GM21737 (cell line): ENCODE measurements at regions not wholly inside any gene's neighbourhood (a gene's known extent, or its start where the extent isn't known, plus 50 kb on each side); places are given as distances from the start of the nearest gene placed in this dataset.
"Not testable (repeated sequence)": the region's sequence is repeated elsewhere in the genome, so short reads cannot be mapped to it uniquely, and the experiment has no call there.

Experiments
- ATAC-seq: cut with Tn5 transposase; IDR thresholded peaks from one replicate; pipeline ENCODE4 v1.9.1; 2021; ENCODE audit warnings: mild to moderate bottlenecking, moderate library complexity; ENCODE audit not compliant: unreplicated experiment

DNA sequence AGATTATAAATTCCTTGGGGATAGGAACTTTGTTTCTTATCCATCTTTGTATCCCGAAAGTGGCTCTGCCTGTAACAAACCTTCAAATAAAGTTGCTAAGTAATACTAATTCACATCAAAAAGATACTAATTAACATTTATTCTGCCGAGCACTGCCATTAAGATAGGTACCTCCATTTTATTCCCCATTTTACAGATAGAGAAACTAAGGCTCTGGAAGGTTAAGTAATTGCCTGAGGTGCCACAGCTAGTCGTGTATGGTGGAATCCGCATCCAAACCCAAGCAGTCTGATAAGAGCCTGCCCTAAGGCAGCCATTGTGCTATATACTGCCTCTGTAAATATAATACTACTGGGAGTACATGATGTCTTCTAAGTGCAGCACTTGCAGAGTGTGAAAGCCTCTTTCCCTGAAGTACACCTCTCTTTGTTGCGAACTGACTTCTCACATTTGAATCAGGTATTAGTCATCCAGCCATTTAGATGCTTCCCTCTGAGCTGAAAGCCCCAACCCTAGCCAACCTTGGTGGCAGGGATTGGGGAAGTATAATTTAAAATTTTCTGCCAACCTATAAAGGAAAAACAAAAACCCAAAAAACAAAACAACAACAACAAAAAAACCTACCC lies 78.5 kb upstream of the CHD2 start:
- ATAC-seq, result no peak

- no peak for ATAC-seq
Measured at GRCh38 chr15:92822216-92823144, 77.6 kb upstream of the CHD2 start.

- no peak for ATAC-seq
Measured at GRCh38 chr15:92825985-92826384, 74.1 kb upstream of the CHD2 start.

GRCh38 chr15:92827991-92828390 lies 72.1 kb upstream of the CHD2 start:
- not testable (repeated sequence) for ATAC-seq

DNA sequence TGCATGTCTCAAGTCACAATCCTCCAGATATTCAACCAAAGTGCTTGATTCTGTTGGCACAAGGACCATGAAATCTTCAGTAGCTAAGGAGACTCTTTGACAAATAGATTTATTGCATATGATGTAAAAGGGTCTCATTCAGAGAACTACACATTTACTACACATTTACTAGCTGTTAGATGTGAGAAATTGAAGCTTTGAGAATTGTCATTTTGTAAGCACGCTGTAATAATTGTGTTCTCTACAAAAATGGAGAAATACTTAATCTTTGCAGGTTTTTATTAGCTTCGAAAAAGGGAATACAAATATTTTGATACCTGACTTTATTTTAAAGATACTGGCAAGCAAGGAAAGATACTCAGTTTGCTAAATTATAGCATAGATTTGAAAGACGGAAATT lies 70.2 kb upstream of the CHD2 start:
- ATAC-seq, result no peak

- ATAC-seq, result no peak
Measured at GRCh38 chr15:92831336-92831654, 68.8 kb upstream of the CHD2 start.

GRCh38 chr15:92831655-92832328 lies 68.3 kb upstream of the CHD2 start:
- peak; percentile 97 for ATAC-seq

DNA sequence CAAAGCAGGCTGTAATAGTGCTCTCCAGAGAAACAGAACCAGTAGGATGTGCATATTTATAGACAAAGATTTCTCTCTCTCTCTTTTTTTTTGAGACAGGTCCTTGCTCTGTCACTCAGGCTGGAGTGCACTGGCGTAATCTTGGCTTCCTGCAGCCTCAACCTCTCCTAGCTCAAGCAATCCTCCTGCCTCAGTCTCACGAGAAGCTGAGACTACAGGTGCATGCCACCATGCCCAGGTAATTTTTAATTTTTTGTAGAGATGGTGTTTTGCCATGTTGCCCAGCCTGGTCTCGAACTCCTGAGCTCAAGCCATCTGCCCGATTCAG lies 67.1 kb upstream of the CHD2 start:
- no peak for ATAC-seq

DNA sequence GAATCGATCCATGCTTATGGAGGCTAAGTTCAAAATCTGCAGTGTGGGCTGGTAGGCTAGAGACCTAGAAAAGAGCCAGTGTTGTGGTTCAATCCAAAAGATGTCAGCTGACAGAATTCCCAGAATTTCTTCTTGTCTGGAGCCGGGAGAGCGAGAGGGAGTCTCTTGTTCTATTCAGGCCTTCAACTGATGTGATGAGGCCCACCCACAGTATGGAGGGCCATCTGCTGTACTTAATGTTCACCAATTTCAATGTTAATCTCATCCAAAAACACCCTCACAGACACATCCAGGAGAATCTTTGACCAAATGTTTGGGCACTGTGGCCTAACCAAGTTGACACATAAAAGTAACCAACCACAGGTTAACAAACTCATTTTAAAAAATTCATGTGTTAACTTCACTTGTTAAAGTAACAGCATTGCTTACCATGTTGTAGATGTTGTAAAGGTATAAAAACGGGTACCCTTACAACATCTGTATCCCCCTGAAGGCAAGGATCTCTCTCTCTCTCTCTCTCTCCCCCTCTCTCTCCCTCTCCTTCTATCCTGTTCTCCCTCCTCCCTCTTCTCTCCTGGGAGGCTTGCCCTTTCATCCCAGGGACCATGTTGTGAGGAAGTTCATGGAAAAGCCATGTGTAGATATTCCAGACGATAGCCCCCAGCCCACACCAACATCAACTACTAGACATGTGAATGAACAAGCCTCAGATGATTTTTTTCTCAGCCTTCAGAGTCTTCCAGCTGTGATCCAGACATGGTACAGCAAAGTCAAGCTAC lies 66.4 kb upstream of the CHD2 start:
- no peak for ATAC-seq

DNA sequence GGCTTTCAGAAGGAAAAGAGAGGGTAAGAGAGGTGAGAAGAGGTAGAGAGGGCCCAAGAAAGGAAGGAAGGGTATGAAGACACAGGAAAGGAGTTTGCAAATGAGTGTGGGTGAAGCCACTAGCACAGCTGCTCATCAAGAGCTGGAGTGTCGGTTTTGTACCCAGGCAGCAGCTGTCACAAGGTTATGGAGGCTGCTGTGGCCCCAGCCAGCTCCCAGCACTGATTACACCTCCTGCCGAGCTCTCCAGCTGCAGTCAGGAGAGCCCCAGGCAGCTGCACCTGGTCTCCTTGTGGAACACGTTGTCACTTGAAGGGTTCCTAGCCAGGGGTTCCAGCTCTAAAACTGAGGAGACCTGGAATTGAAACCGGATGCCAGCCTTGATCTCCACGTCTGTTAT lies 60.4 kb upstream of the CHD2 start:
- peak; percentile 92 for ATAC-seq

DNA sequence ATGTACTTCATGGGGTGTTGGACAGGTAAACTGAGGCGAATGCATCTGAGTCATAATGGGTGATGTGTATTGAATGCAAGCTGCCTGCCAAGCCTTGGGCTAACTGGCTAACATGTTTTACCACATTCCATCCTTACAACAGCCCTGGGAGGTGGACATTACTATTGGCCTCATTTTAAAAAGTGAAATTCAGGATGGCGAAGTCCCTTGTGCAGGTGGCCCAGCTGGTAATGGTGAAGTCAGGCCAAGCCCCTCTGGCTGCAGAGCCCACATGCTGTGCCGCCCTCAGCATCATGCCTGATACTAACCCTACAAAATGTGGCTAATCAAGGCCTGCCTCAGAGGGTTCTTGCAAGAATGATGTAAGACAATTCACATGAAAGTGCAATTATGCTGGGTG lies 60.0 kb upstream of the CHD2 start:
- no peak for ATAC-seq

DNA sequence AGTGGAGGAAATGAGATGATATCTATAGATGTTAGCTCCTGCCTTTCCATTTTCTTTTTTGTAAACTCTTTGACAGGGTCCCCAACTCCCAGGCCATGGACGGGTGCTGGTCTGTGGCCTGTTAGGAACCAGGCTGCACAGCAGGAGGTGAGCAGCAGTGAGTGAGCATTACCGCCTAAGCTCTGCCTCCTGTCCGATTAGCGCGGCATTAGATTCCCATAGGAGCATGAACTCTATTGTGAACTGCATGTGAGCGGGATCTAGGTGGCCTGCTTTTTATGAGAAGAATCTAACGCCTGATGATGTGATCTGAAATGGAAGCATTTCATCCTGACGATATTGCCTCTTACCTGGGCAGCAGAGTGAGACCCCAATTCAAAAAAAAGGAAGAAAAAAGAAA lies 56.8 kb upstream of the CHD2 start:
- ATAC-seq, result no peak

DNA sequence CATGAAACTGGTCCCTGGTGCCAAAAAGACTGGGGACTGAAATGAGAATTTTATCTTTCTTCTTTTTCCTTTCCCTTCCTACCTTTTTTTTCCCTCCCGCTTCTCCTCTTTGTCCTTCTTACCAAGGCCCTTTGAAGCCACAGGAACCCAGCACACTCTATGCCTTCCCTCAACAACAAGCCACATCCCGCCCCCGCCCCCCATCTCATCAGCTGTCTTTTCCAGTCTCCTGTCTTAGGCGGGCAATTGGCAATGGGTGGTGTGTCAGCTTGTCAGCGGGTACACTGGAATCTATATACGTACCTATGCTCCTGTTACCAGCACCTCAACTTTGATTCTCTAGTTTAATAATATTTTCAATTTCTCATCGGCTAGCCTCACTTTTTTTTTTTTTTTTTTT lies 56.3 kb upstream of the CHD2 start:
- ATAC-seq, result no peak

GRCh38 chr15:92845126-92845508 lies 55.0 kb upstream of the CHD2 start:
- peak; percentile 72 for ATAC-seq

DNA sequence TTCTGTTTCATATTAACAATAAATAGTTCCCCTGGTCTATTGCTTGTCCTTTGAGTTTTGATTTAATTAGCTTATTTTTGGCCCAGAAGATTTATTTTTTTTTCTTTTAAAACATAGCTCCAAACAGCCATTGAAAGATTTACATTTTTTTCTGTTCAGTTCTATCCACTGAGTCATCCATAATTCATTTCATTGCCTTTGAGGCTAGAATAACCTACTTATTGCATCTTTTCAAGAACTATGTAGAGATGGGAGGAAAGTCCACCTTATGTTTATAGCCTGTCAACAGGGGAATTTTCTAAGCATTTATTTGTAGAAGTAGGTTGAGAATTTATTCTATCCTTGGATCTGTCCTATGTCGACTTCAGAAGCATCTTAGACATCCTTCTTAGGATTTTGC lies 53.4 kb upstream of the CHD2 start:
- ATAC-seq, result no peak

GRCh38 chr15:92847841-92848240 lies 52.3 kb upstream of the CHD2 start:
- ATAC-seq, result no peak

DNA sequence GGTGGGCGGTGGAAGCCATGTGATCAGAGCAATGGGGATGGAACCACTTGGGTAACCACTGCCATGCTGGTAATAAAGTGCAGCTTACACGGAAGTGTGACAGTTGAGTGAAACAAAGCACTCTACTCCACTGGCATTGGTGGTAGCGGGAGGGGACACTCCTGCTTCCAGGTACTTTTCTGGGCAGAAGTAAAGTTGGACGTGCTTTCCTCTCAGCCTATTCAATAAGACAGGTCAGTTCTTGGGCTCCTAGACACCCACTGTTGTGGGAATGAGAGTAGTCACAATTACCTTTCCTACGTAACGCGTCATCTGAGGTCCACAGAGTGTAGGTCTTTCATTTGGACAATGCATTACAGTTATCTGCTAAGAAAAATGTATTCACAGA lies 51.7 kb upstream of the CHD2 start:
- no peak for ATAC-seq

DNA sequence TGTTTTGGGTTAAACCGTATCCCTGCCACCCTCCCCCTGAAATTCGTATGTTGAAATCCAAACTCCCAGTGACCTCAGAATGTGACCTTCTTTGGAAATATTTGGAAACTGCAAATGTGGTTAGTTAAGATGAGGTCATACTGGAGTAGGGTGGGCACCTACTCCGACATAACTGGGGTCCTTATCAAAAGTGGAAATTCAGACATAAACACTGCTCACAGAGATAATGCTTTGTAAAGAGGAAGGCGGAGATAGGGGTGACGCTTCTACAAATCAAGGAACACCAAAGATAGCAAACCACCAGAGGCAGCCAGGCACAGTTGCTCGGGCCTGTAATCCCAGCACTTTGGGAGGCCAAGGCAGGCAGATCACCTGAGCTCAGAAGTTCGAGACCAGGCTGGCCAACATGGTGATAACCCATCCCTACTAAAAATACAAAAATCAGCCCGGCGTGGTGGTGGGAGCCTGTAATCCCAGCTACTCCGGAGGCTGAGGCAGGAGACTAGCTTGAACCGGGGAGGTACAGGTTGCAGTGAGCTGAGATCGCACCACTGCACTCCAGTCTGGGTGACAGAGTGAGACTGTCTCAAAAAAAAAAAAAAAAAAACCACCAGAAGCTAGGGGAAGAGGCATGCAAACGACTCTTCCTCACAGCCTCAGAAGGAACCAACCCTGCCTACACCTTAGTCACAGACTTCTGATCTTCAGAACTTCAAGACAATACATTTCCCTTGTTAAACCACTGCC lies 51.1 kb upstream of the CHD2 start:
- ATAC-seq, result peak; percentile 43

DNA sequence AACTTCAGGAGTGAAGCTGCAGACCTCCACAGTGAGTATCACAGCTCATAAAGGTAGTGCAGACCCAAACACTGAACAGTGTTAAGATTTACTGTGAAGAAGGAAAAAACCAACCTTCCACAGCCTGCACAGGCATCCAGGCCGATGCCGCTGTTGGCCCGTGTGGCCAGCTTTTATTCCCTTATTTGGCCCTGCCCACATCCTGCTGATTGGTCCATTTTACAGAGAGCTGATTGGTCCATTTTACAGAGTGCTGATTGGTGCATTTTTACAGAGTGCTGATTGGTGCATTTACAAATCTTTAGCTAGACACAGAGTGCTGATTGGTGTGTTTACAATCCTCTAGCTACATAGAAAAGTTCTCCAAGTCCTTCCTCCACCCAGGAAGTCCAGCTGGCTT lies 49.9 kb upstream of the CHD2 start:
- not testable (repeated sequence) for ATAC-seq
